ENCODE measurements at regions not wholly inside any gene's neighbourhood (a gene's known extent, or its start where the extent isn't known, plus 50 kb on each side); places are given as distances from the start of the nearest gene placed in this dataset.
A peak's percentile ranks its signal among the peaks of the same experiment; 100 is the strongest.

GRCh38 chr16:79805621-79806020 is 205.1 kb upstream of the MAF start:
- Histone ChIP-seq H3K27me3 (no peaks in the 10 kb centered on the region), H3K4me1 (no peaks in the 10 kb centered on the region), H3K4me3 (no peak overlapping the region), H3K9me3 (replicated peaks) (no peaks in the 10 kb centered on the region), H3K27ac (no peak overlapping the region), H3K36me3 (no peaks in the 10 kb centered on the region)
- DNase-seq: no peak

GRCh38 chr16:79801646-79802045 is 201.1 kb upstream of the MAF start:
- no peak for DNase-seq
- Histone ChIP-seq H3K9me3 (replicated peaks) (no peaks in the 10 kb centered on the region), H3K27me3 (no peaks in the 10 kb centered on the region)

GRCh38 chr16:79800016-79800608 is 199.6 kb upstream of the MAF start:
- Histone ChIP-seq H3K36me3 (no peaks in the 10 kb centered on the region), H3K27ac (no peak overlapping the region), H3K27me3 (no peaks in the 10 kb centered on the region), H3K4me3 (no peak overlapping the region), H3K9me3 (replicated peaks) (no peaks in the 10 kb centered on the region), H3K4me1 (no peaks in the 10 kb centered on the region)
- DNase-seq: no peak

More at GRCh38 chr16:79801646-79802045, 201.1 kb upstream of the MAF start:
- Histone ChIP-seq H3K36me3 (no peaks in the 10 kb centered on the region), H3K27ac (no peak overlapping the region), H3K4me3 (no peak overlapping the region), H3K4me1 (no peaks in the 10 kb centered on the region)

GRCh38 chr16:79798416-79799053 is 198.0 kb upstream of the MAF start:
- H3K36me3 ChIP-seq: no peaks in the 10 kb centered on the region
- H3K27me3 ChIP-seq: no peaks in the 10 kb centered on the region
- DNase-seq: no peak
- H3K27ac ChIP-seq: no peak overlapping the region
- H3K4me1 ChIP-seq: no peaks in the 10 kb centered on the region
- H3K9me3 ChIP-seq (replicated peaks): no peaks in the 10 kb centered on the region
- no peak overlapping the region for H3K4me3 ChIP-seq

- Histone ChIP-seq H3K4me1 (no peaks in the 10 kb centered on the region), H3K27ac (no peak overlapping the region), H3K4me3 (no peak overlapping the region), H3K9me3 (replicated peaks) (no peaks in the 10 kb centered on the region), H3K27me3 (no peaks in the 10 kb centered on the region), H3K36me3 (no peaks in the 10 kb centered on the region)
- DNase-seq: no peak
Observed at GRCh38 chr16:79797486-79797885, 196.9 kb upstream of the MAF start.

GRCh38 chr16:79795556-79795955 is 195.0 kb upstream of the MAF start:
- no peak for DNase-seq

GRCh38 chr16:79794941-79795340 is 194.4 kb upstream of the MAF start:
- Histone ChIP-seq H3K27me3 (no peaks in the 10 kb centered on the region), H3K27ac (no peak overlapping the region), H3K9me3 (replicated peaks) (no peaks in the 10 kb centered on the region), H3K36me3 (no peaks in the 10 kb centered on the region), H3K4me3 (no peak overlapping the region), H3K4me1 (no peaks in the 10 kb centered on the region)
- DNase-seq: no peak

More at GRCh38 chr16:79795556-79795955, 195.0 kb upstream of the MAF start:
- H3K27me3 ChIP-seq: no peaks in the 10 kb centered on the region
- H3K36me3 ChIP-seq: no peaks in the 10 kb centered on the region
- H3K4me3 ChIP-seq: no peak overlapping the region
- no peaks in the 10 kb centered on the region for H3K4me1 ChIP-seq
- no peaks in the 10 kb centered on the region for H3K9me3 ChIP-seq (replicated peaks)
- no peak overlapping the region for H3K27ac ChIP-seq

GRCh38 chr16:79792664-79793351 is 192.3 kb upstream of the MAF start:
- no peaks in the 10 kb centered on the region for H3K27me3 ChIP-seq
- no peaks in the 10 kb centered on the region for H3K4me1 ChIP-seq
- peak; percentile 20 to 55 for DNase-seq
- no peaks in the 10 kb centered on the region for H3K36me3 ChIP-seq
- no peak overlapping the region for H3K4me3 ChIP-seq
- no peak overlapping the region for H3K27ac ChIP-seq
- no peaks in the 10 kb centered on the region for H3K9me3 ChIP-seq (replicated peaks)

GRCh38 chr16:79792076-79792475 is 191.5 kb upstream of the MAF start:
- no peaks in the 10 kb centered on the region for H3K27me3 ChIP-seq
- no peak overlapping the region for H3K4me3 ChIP-seq
- H3K9me3 ChIP-seq (replicated peaks): no peaks in the 10 kb centered on the region
- no peaks in the 10 kb centered on the region for H3K36me3 ChIP-seq
- DNase-seq: no peak
- no peak overlapping the region for H3K27ac ChIP-seq
- no peaks in the 10 kb centered on the region for H3K4me1 ChIP-seq

- no peaks in the 10 kb centered on the region for H3K9me3 ChIP-seq (replicated peaks)
- no peak overlapping the region for H3K27ac ChIP-seq
- no peaks in the 10 kb centered on the region for H3K36me3 ChIP-seq
- H3K4me1 ChIP-seq: no peaks in the 10 kb centered on the region
- no peak overlapping the region for H3K4me3 ChIP-seq
- DNase-seq: no peak
- no peaks in the 10 kb centered on the region for H3K27me3 ChIP-seq
Observed at GRCh38 chr16:79790854-79791253, 190.3 kb upstream of the MAF start.

- H3K36me3 ChIP-seq: no peaks in the 10 kb centered on the region
- no peak overlapping the region for H3K4me3 ChIP-seq
- no peak for DNase-seq
- no peaks in the 10 kb centered on the region for H3K4me1 ChIP-seq
- H3K27ac ChIP-seq: no peak overlapping the region
- H3K9me3 ChIP-seq (replicated peaks): no peaks in the 10 kb centered on the region
- no peaks in the 10 kb centered on the region for H3K27me3 ChIP-seq
Observed at GRCh38 chr16:79788949-79789348, 188.4 kb upstream of the MAF start.

- H3K27ac ChIP-seq: no peak overlapping the region
- no peaks in the 10 kb centered on the region for H3K27me3 ChIP-seq
- H3K36me3 ChIP-seq: no peaks in the 10 kb centered on the region
- H3K9me3 ChIP-seq (replicated peaks): no peaks in the 10 kb centered on the region
- peaks cover 4% of the 10 kb centered on the region; the same call in 1 of the 2 replicates for H3K4me1 ChIP-seq
- no peak overlapping the region for H3K4me3 ChIP-seq
- no peak for DNase-seq
Observed at GRCh38 chr16:79786389-79786788, 185.9 kb upstream of the MAF start.

GRCh38 chr16:79784007-79784406 is 183.5 kb upstream of the MAF start:
- H3K4me3 ChIP-seq: no peak overlapping the region
- H3K36me3 ChIP-seq: no peaks in the 10 kb centered on the region
- H3K27ac ChIP-seq: no peak overlapping the region
- H3K4me1 ChIP-seq: peaks cover 4% of the 10 kb centered on the region; the same call in 1 of the 2 replicates
- DNase-seq: peak in 1 of 2 experiments; percentile 15
- H3K9me3 ChIP-seq (replicated peaks): no peaks in the 10 kb centered on the region
- no peaks in the 10 kb centered on the region for H3K27me3 ChIP-seq

GRCh38 chr16:79777679-79778078 is 177.1 kb upstream of the MAF start:
- Histone ChIP-seq H3K4me1 (no peaks in the 10 kb centered on the region), H3K9me3 (replicated peaks) (no peaks in the 10 kb centered on the region), H3K36me3 (no peaks in the 10 kb centered on the region), H3K27me3 (no peaks in the 10 kb centered on the region), H3K27ac (no peak overlapping the region), H3K4me3 (no peak overlapping the region)
- DNase-seq: no peak

GRCh38 chr16:79776243-79776847 is 175.8 kb upstream of the MAF start:
- Histone ChIP-seq H3K9me3 (replicated peaks) (no peaks in the 10 kb centered on the region), H3K4me1 (no peaks in the 10 kb centered on the region), H3K36me3 (no peaks in the 10 kb centered on the region), H3K4me3 (no peak overlapping the region), H3K27me3 (no peaks in the 10 kb centered on the region), H3K27ac (no peak overlapping the region)
- peak in 1 of 2 experiments; percentile 49 for DNase-seq

All from SJCRH30 (cell line).